Neural cell (in vitro differentiated cells): ENCODE measurements at regions not wholly inside any gene's neighbourhood (a gene's known extent, or its start where the extent isn't known, plus 50 kb on each side); places are given as distances from the start of the nearest gene placed in this dataset.

Experiments
- EZH2 ChIP-seq: fragments of 200-600, 300-800 bp; shearing (Covaris generic), sonication (generic); IDR thresholded peaks from 2 replicates; pipeline ENCODE4 v1.6.1; 2014; ENCODE audit warnings: antibody characterized with exemption, low read length, borderline replicate concordance, mild to moderate bottlenecking; ENCODE audit not compliant: insufficient read depth, poor library complexity, severe bottlenecking
- MXI1 ChIP-seq: fragments of 450-650 bp; conservative IDR thresholded peaks from 2 replicates; pipeline ENCODE4 v1.6.1; 2014; ENCODE audit warnings: antibody characterized with exemption, mild to moderate bottlenecking; ENCODE audit not compliant: poor library complexity, severe bottlenecking
- POLR2AphosphoS5 ChIP-seq: IDR thresholded peaks from 2 replicates; pipeline ENCODE4 v1.6.1; 2012
- TAF1 ChIP-seq: IDR thresholded peaks from 2 replicates; pipeline ENCODE4 v1.6.1; 2012; ENCODE audit warnings: low read depth
- TF ChIP-seq, protein P1 (sequence below): fragments of 450-650 bp; IDR thresholded peaks from 2 replicates; pipeline ENCODE4 v1.5.1; 2014; ENCODE audit warnings: antibody characterized with exemption, mild to moderate bottlenecking, moderate library complexity; ENCODE audit not compliant: poor library complexity, severe bottlenecking
- TF ChIP-seq, protein P2 (sequence below): IDR thresholded peaks from 2 replicates; pipeline ENCODE4 v1.6.1; 2012; ENCODE audit warnings: borderline replicate concordance

DNA sequence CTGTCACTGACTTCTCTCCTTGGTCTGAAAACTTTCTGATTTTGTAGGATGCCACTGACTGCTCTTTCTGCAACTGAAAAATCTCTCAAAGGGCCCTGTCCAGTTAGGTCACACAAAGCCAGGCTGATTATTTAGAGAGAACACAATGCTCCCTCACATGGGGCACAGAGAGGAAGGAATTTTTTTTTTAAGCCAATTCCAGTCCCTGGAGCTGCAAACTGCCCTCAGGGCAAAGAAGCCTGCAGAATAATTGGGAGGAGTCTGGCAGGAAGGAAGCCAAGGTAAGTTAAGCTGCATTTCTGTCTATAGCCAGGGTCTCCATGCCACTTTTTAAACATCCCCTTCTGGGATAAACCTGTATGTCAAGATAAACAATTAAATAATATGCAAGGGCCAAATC lies 305.5 kb downstream of the ZSWIM6 start:
- TF ChIP-seq, protein P1, sequence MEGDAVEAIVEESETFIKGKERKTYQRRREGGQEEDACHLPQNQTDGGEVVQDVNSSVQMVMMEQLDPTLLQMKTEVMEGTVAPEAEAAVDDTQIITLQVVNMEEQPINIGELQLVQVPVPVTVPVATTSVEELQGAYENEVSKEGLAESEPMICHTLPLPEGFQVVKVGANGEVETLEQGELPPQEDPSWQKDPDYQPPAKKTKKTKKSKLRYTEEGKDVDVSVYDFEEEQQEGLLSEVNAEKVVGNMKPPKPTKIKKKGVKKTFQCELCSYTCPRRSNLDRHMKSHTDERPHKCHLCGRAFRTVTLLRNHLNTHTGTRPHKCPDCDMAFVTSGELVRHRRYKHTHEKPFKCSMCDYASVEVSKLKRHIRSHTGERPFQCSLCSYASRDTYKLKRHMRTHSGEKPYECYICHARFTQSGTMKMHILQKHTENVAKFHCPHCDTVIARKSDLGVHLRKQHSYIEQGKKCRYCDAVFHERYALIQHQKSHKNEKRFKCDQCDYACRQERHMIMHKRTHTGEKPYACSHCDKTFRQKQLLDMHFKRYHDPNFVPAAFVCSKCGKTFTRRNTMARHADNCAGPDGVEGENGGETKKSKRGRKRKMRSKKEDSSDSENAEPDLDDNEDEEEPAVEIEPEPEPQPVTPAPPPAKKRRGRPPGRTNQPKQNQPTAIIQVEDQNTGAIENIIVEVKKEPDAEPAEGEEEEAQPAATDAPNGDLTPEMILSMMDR: no peak
- no peak for TF ChIP-seq POLR2AphosphoS5
- TF ChIP-seq MXI1: no peak
- TF ChIP-seq EZH2: no peak
- TF ChIP-seq, protein P2, sequence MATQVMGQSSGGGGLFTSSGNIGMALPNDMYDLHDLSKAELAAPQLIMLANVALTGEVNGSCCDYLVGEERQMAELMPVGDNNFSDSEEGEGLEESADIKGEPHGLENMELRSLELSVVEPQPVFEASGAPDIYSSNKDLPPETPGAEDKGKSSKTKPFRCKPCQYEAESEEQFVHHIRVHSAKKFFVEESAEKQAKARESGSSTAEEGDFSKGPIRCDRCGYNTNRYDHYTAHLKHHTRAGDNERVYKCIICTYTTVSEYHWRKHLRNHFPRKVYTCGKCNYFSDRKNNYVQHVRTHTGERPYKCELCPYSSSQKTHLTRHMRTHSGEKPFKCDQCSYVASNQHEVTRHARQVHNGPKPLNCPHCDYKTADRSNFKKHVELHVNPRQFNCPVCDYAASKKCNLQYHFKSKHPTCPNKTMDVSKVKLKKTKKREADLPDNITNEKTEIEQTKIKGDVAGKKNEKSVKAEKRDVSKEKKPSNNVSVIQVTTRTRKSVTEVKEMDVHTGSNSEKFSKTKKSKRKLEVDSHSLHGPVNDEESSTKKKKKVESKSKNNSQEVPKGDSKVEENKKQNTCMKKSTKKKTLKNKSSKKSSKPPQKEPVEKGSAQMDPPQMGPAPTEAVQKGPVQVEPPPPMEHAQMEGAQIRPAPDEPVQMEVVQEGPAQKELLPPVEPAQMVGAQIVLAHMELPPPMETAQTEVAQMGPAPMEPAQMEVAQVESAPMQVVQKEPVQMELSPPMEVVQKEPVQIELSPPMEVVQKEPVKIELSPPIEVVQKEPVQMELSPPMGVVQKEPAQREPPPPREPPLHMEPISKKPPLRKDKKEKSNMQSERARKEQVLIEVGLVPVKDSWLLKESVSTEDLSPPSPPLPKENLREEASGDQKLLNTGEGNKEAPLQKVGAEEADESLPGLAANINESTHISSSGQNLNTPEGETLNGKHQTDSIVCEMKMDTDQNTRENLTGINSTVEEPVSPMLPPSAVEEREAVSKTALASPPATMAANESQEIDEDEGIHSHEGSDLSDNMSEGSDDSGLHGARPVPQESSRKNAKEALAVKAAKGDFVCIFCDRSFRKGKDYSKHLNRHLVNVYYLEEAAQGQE: no peak
- no peak for TF ChIP-seq TAF1
